Left colon (tissue), 2 donors: ENCODE measurements at regions not wholly inside any gene's neighbourhood (a gene's known extent, or its start where the extent isn't known, plus 50 kb on each side); places are given as distances from the start of the nearest gene placed in this dataset.
A peak's percentile ranks its signal among the peaks of the same experiment; 100 is the strongest.
"Not testable (repeated sequence)": the region's sequence is repeated elsewhere in the genome, so short reads cannot be mapped to it uniquely, and the experiment has no call there.

Source experiments
- ATAC-seq: fragments of 200-7000 bp; cut with Tn5 transposase; one replicate; pipeline ENCODE4 v1.9.1; 2020; ENCODE audit warnings: mild to moderate bottlenecking, moderate library complexity
- DNase-seq, 2 donors: peaks; one replicate each; pipeline ENCODE4 v3.0.0-alpha.2; 2020
- intact Hi-C, 2 donors: fragments of 100-400 bp; cut with DNase I in 1 of 2; cut with micrococcal nuclease in 1 of 2; formaldehyde crosslinking; loops; one replicate each; pipeline versions ENCODE4 v1.11.2 to v1.14.0; 2022; cut with DNase I, micrococcal nuclease
- donor health status: DM: no; HTN: no; CAD: no.
- donor health status: DM: yes; HTN: yes; CAD: no.

- intact Hi-C loops, result no loop called here
- no peak for ATAC-seq
- no peak for DNase-seq
Measured at GRCh38 chr3:193039058-193039457, 121.4 kb upstream of the MB21D2 start.

- DNase-seq (peak in 1 of 2 donors; percentile 3), ATAC-seq (peak; percentile 68)
- intact Hi-C loops, result loop anchor here (5.0 kb wide), 2 partner anchors 224 to 229 kb away; no protein-coding TSS in a partner anchor
Measured at GRCh38 chr3:193040836-193041672, 123.4 kb upstream of the MB21D2 start.

DNA sequence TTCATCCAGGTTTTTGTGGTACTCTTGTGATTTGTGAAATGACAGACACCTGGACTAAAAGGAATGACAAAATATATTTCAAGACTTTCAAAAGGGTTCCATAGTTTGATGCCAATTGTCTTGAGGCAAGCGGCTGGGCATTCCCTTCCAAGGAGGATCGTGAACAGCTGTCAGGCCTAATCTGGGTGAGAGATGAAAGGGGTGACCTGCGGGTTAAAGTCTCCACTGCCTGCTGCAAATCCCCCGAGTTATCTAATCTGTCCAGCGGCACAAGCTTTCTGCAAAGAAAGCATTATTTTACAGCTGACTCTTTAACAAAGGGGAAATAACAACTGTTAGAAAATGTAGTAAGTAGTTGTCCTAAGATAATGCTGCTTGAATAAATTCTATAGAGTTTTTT is 128.7 kb upstream of the MB21D2 start:
- intact Hi-C loops, result no loop called here
- DNase-seq (no peak), ATAC-seq (no peak)

DNA sequence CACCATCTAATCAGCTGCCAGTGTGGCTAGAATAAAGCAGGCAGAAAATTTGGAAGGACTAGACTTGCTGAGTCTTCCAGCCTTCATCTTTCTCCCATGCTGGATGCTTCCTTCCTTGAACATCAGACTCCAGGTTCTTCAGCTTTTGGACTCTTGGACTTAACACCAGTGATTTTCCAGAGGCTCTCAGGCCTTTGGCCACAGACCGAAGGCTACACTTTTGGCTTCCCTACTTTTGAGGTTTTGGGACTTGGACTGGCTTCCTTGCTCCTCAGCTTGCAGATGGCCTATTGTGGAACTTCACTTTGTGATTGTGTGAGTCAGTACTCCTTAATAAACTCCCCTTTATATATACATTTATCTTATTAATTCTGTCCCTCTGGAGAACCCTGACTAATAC is 129.8 kb upstream of the MB21D2 start:
- DNase-seq, ATAC-seq, intact Hi-C loops: not testable (repeated sequence)

GRCh38 chr3:193048127-193048526 is 130.5 kb upstream of the MB21D2 start:
- ATAC-seq, result no peak
- DNase-seq, result no peak
- intact Hi-C loops, result no loop called here

DNA sequence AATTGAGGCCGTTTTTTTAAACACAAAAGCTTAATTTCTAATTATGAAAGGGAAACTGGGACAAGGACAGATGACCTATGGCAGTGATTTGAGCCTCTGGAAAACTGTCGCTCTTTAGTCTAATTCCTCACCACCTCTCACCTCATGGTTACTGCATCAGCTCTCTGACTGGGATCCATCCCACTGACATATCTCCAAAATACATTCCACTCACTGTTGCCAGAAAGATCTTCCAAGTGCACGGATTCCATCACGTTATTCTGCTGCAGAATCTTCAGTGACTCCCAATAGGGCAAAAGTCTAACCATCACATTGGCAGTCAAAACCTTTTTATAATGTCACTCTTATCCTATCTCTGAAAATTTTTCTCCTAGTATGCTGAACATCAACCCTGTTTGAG is 132.3 kb upstream of the MB21D2 start:
- intact Hi-C loops, result no loop called here

DNA sequence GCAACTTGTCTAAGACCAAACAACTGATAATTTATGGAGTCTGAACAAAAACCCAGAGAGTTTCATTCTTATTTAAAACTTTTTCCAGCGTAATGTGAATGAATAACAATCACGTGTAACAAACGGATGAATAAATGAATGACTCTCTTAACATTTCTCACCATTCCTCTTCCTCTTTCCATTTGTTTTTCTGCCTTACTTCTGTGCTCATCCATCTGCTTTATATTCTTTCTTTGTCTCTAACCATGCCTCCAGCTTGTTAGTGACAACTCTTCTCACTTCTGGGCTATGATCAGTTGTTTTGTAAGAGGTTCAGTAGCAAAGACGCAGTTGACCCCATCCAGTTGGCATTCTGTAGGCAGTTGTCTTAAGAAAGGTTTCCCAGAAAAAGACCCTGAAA is 133.7 kb upstream of the MB21D2 start:
- intact Hi-C loops, result no loop called here
- DNase-seq, result no peak
- no peak for ATAC-seq

More for the DNA sequence above, 132.3 kb upstream of the MB21D2 start:
- no peak for DNase-seq
- ATAC-seq, result no peak

DNA sequence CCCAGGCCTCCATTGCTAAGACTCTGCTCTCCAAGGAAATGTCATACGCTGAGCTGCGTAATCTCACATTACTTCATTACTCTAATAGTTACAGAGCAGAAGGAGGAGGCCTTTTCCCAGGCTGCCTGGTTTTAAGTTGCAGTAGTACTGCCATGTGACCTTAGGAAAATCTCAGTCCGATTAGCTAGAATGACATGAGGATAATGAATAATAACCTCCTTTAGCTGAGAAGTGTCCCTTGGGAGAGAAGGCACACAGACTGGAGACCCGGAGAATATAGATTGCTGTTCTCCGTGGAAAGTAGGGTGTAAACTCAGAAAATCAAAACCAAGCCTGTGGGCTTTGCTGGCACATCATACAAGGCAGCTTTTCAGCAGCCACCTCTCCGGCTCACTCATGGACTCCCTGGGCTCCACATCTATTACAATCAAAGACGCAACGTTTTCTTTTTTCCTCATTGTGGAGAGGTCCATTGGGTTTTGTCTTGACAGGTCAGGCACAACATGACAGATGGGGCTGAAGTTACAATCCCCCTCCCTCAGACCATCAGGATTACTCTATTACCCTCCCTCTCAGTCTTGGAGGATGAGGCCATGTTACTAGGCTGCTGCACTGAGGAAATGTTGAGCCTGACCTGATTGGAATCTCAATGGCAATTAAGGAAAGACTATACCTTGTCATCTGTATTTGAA is 134.8 kb upstream of the MB21D2 start:
- intact Hi-C loops, result no loop called here
- no peak for DNase-seq
- ATAC-seq, result no peak

- intact Hi-C loops, result no loop called here
- no peak for DNase-seq
- ATAC-seq, result no peak
Measured at GRCh38 chr3:193053046-193053435, 135.4 kb upstream of the MB21D2 start.

- DNase-seq (no peak), ATAC-seq (no peak)
- intact Hi-C loops, result no loop called here
Measured at GRCh38 chr3:193055352-193055751, 137.7 kb upstream of the MB21D2 start.

DNA sequence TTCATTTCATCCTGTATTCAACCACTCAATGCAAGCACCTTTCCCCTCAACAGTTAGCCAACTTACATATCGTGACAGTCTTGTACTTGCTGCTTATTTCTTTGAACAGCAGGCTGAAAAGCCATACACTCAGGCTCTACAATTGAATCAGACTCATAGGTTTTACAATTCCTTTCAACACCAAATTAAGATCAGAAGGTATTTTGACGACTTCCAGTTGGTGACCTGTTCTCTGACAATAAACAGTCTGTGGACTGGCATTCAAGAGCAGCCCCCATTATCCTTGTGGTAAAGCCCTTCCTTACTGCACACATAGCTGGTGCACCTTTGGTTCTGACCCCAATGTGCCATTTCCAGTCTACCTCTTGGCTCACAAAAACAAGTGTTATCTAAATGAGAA is 140.0 kb upstream of the MB21D2 start:
- DNase-seq, result no peak
- intact Hi-C loops, result no loop called here
- no peak for ATAC-seq

GRCh38 chr3:193060748-193061546 is 143.3 kb upstream of the MB21D2 start:
- ATAC-seq (no peak), DNase-seq (no peak)
- intact Hi-C loops, result no loop called here

DNA sequence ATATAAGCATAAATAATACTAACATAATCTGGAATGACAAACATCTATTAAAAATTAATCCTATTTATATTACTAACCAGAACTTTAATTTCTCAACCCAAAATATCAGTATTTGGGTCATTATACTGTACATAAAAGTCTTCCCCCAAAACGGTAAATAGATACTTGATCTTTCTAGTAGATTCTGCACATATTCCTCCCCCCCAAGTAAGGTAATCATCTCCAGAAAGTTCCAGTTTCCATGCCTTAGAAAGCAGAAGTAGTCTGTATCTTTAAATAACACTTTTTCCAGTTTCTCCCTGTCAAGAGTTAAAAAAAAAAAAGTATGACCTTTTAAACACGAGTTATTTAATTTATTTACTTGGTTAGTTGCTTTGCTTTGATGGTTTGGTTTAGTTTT is 150.7 kb upstream of the MB21D2 start:
- ATAC-seq (no peak), DNase-seq (no peak)
- intact Hi-C loops, result no loop called here

DNA sequence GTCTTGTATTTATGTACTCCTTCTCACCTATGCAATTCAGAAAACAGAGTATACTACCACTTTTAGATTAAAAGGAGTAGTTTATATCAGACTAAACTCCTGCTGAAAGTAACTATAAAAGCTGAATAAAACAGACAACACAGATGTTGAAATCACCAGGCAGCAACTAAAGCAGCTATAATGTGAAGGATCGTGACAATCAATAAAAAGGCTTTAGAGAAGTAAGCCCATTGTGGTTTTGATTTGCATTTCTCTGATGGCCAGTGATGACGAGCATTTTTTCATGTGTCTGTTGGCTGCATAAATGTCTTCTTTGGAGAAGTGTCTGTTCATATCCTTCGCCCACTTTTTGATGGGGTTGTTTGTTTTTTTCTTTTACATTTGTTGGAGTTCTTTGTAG is 152.1 kb upstream of the MB21D2 start:
- ATAC-seq, DNase-seq, intact Hi-C loops: not testable (repeated sequence)

GRCh38 chr3:193078996-193079753 is 161.5 kb upstream of the MB21D2 start:
- intact Hi-C loops, result no loop called here
- ATAC-seq, result peak; percentile 27
- DNase-seq, result no peak

GRCh38 chr3:193080821-193081365 is 160.1 kb upstream of the PLAAT1 start:
- intact Hi-C loops, result no loop called here
- DNase-seq (no peak), ATAC-seq (no peak)

DNA sequence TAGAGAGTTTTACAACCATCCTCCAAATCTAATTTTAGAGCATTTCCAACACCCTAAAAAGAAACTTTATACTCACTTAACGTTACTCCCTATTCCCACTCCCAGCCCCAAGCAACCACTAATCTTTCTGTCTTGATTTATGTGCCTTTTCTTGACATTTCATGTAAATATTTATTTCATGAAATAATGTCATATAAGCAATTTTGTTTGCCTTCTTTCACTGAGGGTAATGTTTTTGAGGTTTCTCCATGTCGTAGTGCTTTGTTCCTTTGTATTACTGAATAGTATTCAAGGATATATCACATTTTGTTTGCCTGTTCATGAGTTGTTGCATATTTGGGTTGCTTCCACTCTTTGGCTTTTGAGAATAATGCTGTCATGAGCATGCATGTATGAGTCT is 155.4 kb upstream of the PLAAT1 start:
- ATAC-seq (no peak), DNase-seq (no peak)
- intact Hi-C loops, result no loop called here

DNA sequence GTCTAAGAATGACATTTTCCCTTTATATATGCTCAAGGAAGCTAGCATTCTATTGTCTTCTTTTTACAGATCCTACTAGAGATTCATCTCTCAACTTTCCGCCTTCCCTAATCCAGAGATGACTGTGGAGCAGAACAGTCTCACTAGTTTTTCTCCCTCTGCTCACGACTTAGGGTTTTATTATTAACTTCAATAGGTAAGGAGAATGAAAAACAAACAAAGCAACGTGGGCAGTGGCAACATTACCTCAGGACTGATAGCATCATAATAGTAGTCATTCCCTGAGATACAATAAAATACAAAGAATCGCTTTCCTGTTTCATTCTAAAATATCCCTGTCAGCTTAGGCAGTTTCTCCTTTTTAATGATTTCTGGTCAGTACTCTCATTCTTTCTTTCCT is 154.3 kb upstream of the PLAAT1 start:
- no peak for DNase-seq
- intact Hi-C loops, result no loop called here
- ATAC-seq, result no peak

DNA sequence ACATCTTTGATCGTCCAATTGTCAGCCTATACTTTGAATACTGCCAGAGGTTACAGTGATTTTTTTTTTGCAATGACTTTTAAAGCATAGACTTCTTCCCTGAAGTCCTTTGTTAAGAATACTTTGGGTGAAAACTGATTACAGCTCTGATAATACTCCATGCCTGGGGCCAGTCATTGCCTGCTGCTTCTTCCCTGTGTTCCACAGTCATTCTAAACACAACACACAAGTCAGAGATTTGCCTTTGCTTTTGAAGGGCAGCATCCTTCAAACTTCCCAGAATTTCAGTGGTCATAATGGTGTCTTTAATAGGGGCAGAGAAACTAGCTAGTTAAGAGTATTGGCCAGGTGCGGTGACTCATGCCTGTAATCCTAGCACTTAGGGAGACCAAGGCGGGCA is 153.7 kb upstream of the PLAAT1 start:
- DNase-seq (no peak), ATAC-seq (no peak)
- intact Hi-C loops, result no loop called here
